ENCODE measurements at regions not wholly inside any gene's neighbourhood (a gene's known extent, or its start where the extent isn't known, plus 50 kb on each side); places are given as distances from the start of the nearest gene placed in this dataset.

GRCh38 chr12:25717552-25717951 lies 164.5 kb upstream of the LMNTD1 start:
- TF ChIP-seq CTCF (IDR thresholded peaks at IDR 0.05; ENCODE audit: low read depth, low read length) (no peak), POLR2A (IDR thresholded peaks at IDR 0.05; ENCODE audit: extremely low read depth, insufficient read length) (no peak)
